ENCODE measurements at regions not wholly inside any gene's neighbourhood (a gene's known extent, or its start where the extent isn't known, plus 50 kb on each side); places are given as distances from the start of the nearest gene placed in this dataset.
A peak's percentile ranks its signal among the peaks of the same experiment; 100 is the strongest.

DNA sequence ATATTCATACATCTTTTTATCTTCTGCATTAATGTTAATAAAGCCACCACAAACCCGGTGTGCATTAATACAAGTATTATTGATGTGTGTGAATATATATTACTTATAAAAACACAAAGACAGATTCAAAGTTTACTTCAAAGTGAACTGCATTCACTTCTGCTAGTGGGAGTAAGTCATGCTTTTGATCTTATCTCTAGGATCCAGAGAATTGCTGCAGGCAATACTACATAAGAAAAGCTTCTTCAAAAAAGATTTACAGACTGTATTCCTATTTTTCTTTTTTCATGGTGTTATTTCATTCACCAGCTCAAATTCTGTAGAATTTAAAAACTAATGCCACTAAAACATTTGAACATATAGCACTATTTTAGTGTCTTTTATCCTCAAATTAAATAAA is 87.5 kb upstream of the CBLB start:
- no peak overlapping the region for H4K12ac ChIP-seq (ENCODE audit: low read depth, low read length)
- WGBS (ENCODE audit: extremely low coverage, insufficient coverage, insufficient read length), result no CpG with 5 or more reads among the region's 1 CpG

DNA sequence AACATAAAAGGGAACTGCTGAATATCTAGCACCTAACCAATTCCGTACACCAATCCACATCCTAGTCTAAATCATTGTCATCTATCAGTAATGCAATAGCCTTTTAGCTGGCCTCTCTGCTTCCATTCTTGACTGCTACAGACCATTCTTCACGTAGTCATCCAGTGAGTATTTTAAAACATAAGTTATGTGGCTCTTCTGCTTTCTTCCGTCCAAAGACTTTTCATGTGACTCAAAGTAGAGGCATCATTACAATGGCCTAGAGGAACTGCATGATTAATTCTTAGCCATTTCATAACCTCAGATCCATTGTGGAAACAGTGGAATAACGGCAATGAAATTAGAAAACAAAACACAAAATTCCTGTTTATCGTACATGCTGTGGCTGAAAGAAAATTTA is 88.9 kb upstream of the CBLB start:
- Histone ChIP-seq H3K9ac (ENCODE audit: low read length) (no peak overlapping the region), H3K9me3 (ENCODE audit: insufficient read depth, low read depth, low read length) (no peaks in the 10 kb centered on the region), H3K14ac (ENCODE audit: low read length) (no peak overlapping the region), H2AFZ (ENCODE audit: insufficient read depth, low read length, poor library complexity) (no peak overlapping the region), H2BK12ac (ENCODE audit: low read length) (no peak overlapping the region), H3K79me1 (ENCODE audit: low read length) (peaks cover 15% of the 10 kb centered on the region), H3K18ac (ENCODE audit: low read length) (no peak overlapping the region), H3K79me2 (ENCODE audit: control insufficient read depth, insufficient read depth, low read length, poor library complexity) (no peaks in the 10 kb centered on the region), H2AK5ac (ENCODE audit: low read length) (no peak overlapping the region), H3K27me3 (ENCODE audit: insufficient read depth, low read length) (no peaks in the 10 kb centered on the region), H2BK5ac (ENCODE audit: low read depth, low read length, poor library complexity) (no peak overlapping the region), H3K23ac (ENCODE audit: low read length) (no peak overlapping the region), H4K12ac (ENCODE audit: low read depth, low read length) (no peak overlapping the region), H4K8ac (ENCODE audit: low read depth, low read length) (no peak overlapping the region), H3K4me1 (ENCODE audit: control insufficient read depth in 1 of 2, insufficient read depth in 2 of 2, low read length in 2 of 2) (peaks cover 4 to 7% of the 10 kb centered on the region in 2 experiments), H4K91ac (ENCODE audit: low read depth, low read length) (no peak overlapping the region), H3K4ac (ENCODE audit: low read depth, low read length) (no peak overlapping the region), H2BK120ac (ENCODE audit: insufficient read depth, low read length, poor library complexity) (no peak overlapping the region), H3K4me2 (ENCODE audit: low read length) (no peak overlapping the region), H3K27ac (ENCODE audit: low read depth, low read length) (peak overlapping the region; percentile 81), H3K4me3 (ENCODE audit: low read depth, low read length) (no peak overlapping the region), H3K36me3 (ENCODE audit: control insufficient read depth in 1 of 2, insufficient read depth in 2 of 2, low read length in 2 of 2) (no peaks in the 10 kb centered on the region)
- peak; percentile 41 to 93 for DNase-seq
- no CpG with 5 or more reads among the region's 5 CpGs for WGBS (ENCODE audit: extremely low coverage, insufficient coverage, insufficient read length)

More for the DNA sequence above, 87.5 kb upstream of the CBLB start:
- no peak overlapping the region for H3K27ac ChIP-seq (ENCODE audit: low read depth, low read length)
- H2BK12ac ChIP-seq (ENCODE audit: low read length), result no peak overlapping the region
- no peak overlapping the region for H3K14ac ChIP-seq (ENCODE audit: low read length)
- H3K9me3 ChIP-seq (ENCODE audit: insufficient read depth, low read depth, low read length), result no peaks in the 10 kb centered on the region
- H2BK120ac ChIP-seq (ENCODE audit: insufficient read depth, low read length, poor library complexity), result no peak overlapping the region
- no peak overlapping the region for H2AK5ac ChIP-seq (ENCODE audit: low read length)
- DNase-seq, result peak in 1 of 2 donors; percentile 76
- no peak overlapping the region for H3K4me2 ChIP-seq (ENCODE audit: low read length)
- H4K91ac ChIP-seq (ENCODE audit: low read depth, low read length), result no peak overlapping the region
- H4K8ac ChIP-seq (ENCODE audit: low read depth, low read length), result no peak overlapping the region
- H3K4me3 ChIP-seq (ENCODE audit: low read depth, low read length), result no peak overlapping the region
- peaks cover 15% of the 10 kb centered on the region for H3K79me1 ChIP-seq (ENCODE audit: low read length)
- H2AFZ ChIP-seq (ENCODE audit: insufficient read depth, low read length, poor library complexity), result no peak overlapping the region
- H3K9ac ChIP-seq (ENCODE audit: low read length), result no peak overlapping the region
- H3K23ac ChIP-seq (ENCODE audit: low read length), result no peak overlapping the region
- no peak overlapping the region for H3K4ac ChIP-seq (ENCODE audit: low read depth, low read length)
- H3K36me3 ChIP-seq (ENCODE audit: control insufficient read depth in 1 of 2, insufficient read depth in 2 of 2, low read length in 2 of 2), result no peaks in the 10 kb centered on the region
- H2BK5ac ChIP-seq (ENCODE audit: low read depth, low read length, poor library complexity), result no peak overlapping the region
- H3K4me1 ChIP-seq (ENCODE audit: control insufficient read depth in 1 of 2, insufficient read depth in 2 of 2, low read length in 2 of 2), result peaks cover 4 to 7% of the 10 kb centered on the region in 2 experiments
- H3K79me2 ChIP-seq (ENCODE audit: control insufficient read depth, insufficient read depth, low read length, poor library complexity), result no peaks in the 10 kb centered on the region
- H3K18ac ChIP-seq (ENCODE audit: low read length), result no peak overlapping the region
- H3K27me3 ChIP-seq (ENCODE audit: insufficient read depth, low read length), result no peaks in the 10 kb centered on the region

DNA sequence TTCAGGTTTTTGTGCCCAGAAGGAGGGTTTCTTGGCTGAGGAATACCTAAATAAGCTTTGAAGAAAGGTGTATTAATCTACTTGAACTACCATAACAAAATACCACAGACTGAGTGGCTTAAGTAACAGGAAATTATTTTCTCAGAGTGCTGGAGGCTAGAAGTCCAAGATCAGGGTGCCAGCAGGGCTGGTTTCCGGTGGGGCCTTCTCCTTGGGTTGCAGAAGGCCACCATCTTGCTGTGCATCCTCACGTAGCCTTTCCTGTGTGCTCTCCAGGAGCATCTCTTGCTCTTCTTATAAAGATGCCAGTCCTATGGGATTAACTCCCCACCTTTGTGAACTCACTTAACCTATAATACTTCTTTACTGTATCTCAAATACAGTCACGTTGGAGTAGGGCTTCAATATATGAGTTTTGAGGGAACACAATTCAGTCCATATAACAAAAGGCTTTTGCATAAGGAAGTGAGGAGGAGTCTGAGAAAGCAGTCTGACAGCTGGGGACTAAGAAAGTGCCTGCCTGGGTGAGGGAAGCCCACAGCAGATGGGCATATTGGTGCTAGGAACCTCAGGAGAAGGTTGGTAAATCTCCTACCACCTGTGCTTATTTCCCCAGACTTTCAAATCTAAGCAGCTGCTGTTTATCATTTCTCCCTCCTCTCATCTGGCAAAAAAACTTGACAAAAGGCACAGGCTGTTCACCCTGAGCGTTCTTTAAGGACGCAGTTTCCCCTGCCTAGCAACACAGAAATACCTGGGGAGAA is 89.6 kb upstream of the CBLB start:
- H3K4ac ChIP-seq (ENCODE audit: low read depth, low read length), result no peak overlapping the region
- H2AFZ ChIP-seq (ENCODE audit: insufficient read depth, low read length, poor library complexity), result no peak overlapping the region

DNA sequence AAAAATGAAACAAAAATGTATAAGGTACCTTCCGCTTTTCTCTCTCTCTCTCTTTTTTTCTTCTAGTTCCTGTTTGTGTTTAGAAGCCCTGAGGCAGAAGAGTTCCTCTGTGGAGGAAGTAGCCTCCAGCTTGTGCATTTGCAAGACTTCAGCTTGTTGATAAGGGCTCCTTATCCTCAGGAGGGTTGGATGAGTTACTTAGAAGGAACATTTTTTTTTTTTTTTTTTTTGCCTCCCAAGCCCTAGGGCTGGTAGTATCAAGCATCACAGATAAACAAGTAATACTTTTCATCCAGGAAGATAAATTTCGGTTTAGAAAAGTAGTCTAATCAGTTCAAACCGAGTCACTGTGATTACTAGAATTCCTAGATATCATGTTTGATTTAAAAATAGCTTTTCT is 91.0 kb upstream of the CBLB start:
- Histone ChIP-seq H3K9ac (ENCODE audit: low read length) (no peak overlapping the region), H2BK5ac (ENCODE audit: low read depth, low read length, poor library complexity) (peak overlapping the region; percentile 86), H2BK120ac (ENCODE audit: insufficient read depth, low read length, poor library complexity) (peak overlapping the region; percentile 83), H3K4ac (ENCODE audit: low read depth, low read length) (no peak overlapping the region), H3K27me3 (ENCODE audit: insufficient read depth, low read length) (no peaks in the 10 kb centered on the region), H3K18ac (ENCODE audit: low read length) (no peak overlapping the region), H3K4me1 (ENCODE audit: control insufficient read depth in 1 of 2, insufficient read depth in 2 of 2, low read length in 2 of 2) (peaks cover 4 to 7% of the 10 kb centered on the region in 2 experiments), H2AK5ac (ENCODE audit: low read length) (no peak overlapping the region), H4K8ac (ENCODE audit: low read depth, low read length) (no peak overlapping the region), H3K9me3 (ENCODE audit: insufficient read depth, low read depth, low read length) (no peaks in the 10 kb centered on the region), H3K4me3 (ENCODE audit: low read depth, low read length) (no peak overlapping the region), H3K79me1 (ENCODE audit: low read length) (peaks cover 15% of the 10 kb centered on the region), H3K79me2 (ENCODE audit: control insufficient read depth, insufficient read depth, low read length, poor library complexity) (no peaks in the 10 kb centered on the region), H4K91ac (ENCODE audit: low read depth, low read length) (peak overlapping the region; percentile 55), H3K27ac (ENCODE audit: low read depth, low read length) (peak overlapping the region; percentile 76), H3K4me2 (ENCODE audit: low read length) (no peak overlapping the region), H4K12ac (ENCODE audit: low read depth, low read length) (no peak overlapping the region), H2AFZ (ENCODE audit: insufficient read depth, low read length, poor library complexity) (no peak overlapping the region), H3K14ac (ENCODE audit: low read length) (no peak overlapping the region), H2BK12ac (ENCODE audit: low read length) (peak overlapping the region; percentile 71), H3K36me3 (ENCODE audit: control insufficient read depth in 1 of 2, insufficient read depth in 2 of 2, low read length in 2 of 2) (no peaks in the 10 kb centered on the region), H3K23ac (ENCODE audit: low read length) (no peak overlapping the region)
- no CpG with 5 or more reads among the region's 3 CpGs for WGBS (ENCODE audit: extremely low coverage, insufficient coverage, insufficient read length)
- peak; percentile 78 to 98 for DNase-seq

More for the DNA sequence above, 89.6 kb upstream of the CBLB start:
- Histone ChIP-seq H3K18ac (ENCODE audit: low read length) (peak overlapping the region; percentile 63), H3K79me2 (ENCODE audit: control insufficient read depth, insufficient read depth, low read length, poor library complexity) (no peaks in the 10 kb centered on the region), H3K4me3 (ENCODE audit: low read depth, low read length) (no peak overlapping the region), H4K8ac (ENCODE audit: low read depth, low read length) (peak overlapping the region; percentile 67), H3K27ac (ENCODE audit: low read depth, low read length) (peak overlapping the region; percentile 81), H3K4me1 (ENCODE audit: control insufficient read depth in 1 of 2, insufficient read depth in 2 of 2, low read length in 2 of 2) (peaks cover 4 to 7% of the 10 kb centered on the region in 2 experiments), H3K36me3 (ENCODE audit: control insufficient read depth in 1 of 2, insufficient read depth in 2 of 2, low read length in 2 of 2) (no peaks in the 10 kb centered on the region), H4K12ac (ENCODE audit: low read depth, low read length) (no peak overlapping the region), H2BK5ac (ENCODE audit: low read depth, low read length, poor library complexity) (peak overlapping the region; percentile 92), H2AK5ac (ENCODE audit: low read length) (peak overlapping the region; percentile 49), H3K14ac (ENCODE audit: low read length) (peak overlapping the region; percentile 54), H3K9ac (ENCODE audit: low read length) (no peak overlapping the region), H3K9me3 (ENCODE audit: insufficient read depth, low read depth, low read length) (no peaks in the 10 kb centered on the region), H2BK12ac (ENCODE audit: low read length) (peak overlapping the region; percentile 67), H3K4me2 (ENCODE audit: low read length) (no peak overlapping the region), H2BK120ac (ENCODE audit: insufficient read depth, low read length, poor library complexity) (peak overlapping the region; percentile 74), H3K27me3 (ENCODE audit: insufficient read depth, low read length) (no peaks in the 10 kb centered on the region), H4K91ac (ENCODE audit: low read depth, low read length) (peak overlapping the region; percentile 92), H3K79me1 (ENCODE audit: low read length) (peaks cover 15% of the 10 kb centered on the region), H3K23ac (ENCODE audit: low read length) (no peak overlapping the region)
- peak; percentile 69 to 88 for DNase-seq
- WGBS (ENCODE audit: extremely low coverage, insufficient coverage, insufficient read length), result no CpG with 5 or more reads among the region's 5 CpGs

Data from trophoblast cell (in vitro differentiated cells and primary cell).